Liver (tissue), 8 donors: ENCODE measurements at regions not wholly inside any gene's neighbourhood (a gene's known extent, or its start where the extent isn't known, plus 50 kb on each side); places are given as distances from the start of the nearest gene placed in this dataset.
"Not testable (repeated sequence)": the region's sequence is repeated elsewhere in the genome, so short reads cannot be mapped to it uniquely, and the experiment has no call there.

Source experiments
- DNase-seq: peaks from one replicate; pipeline ENCODE4 v3.0.0-alpha.2; 2017; ENCODE audit warnings: low spot score
- H3K27ac ChIP-seq, 2 donors: one replicate each; pipeline ENCODE4 v1.7.0; 2013; ENCODE audit warnings: inconsistent platforms in 2 of 2, low read length in 2 of 2, control low read depth in 1 of 2, low read depth in 1 of 2, mild to moderate bottlenecking in 1 of 2
- H3K27me3 ChIP-seq, 4 donors: one replicate each; pipeline versions ENCODE4 v1.6.1 to v1.7.0; 2013; ENCODE audit warnings: low read length in 3 of 4, inconsistent platforms in 1 of 4, mild to moderate bottlenecking in 1 of 4, moderate library complexity in 1 of 4; ENCODE audit not compliant: control insufficient read depth in 4 of 4, insufficient read depth in 4 of 4
- H3K36me3 ChIP-seq, 4 donors: one replicate each; pipeline versions ENCODE4 v1.6.1 to v1.7.0; 2013; ENCODE audit warnings: low read length in 3 of 4, mild to moderate bottlenecking in 3 of 4, low read depth in 1 of 4, moderate library complexity in 1 of 4; ENCODE audit not compliant: control insufficient read depth in 4 of 4, insufficient read depth in 3 of 4
- H3K4me1 ChIP-seq, 4 donors: one replicate each; pipeline versions ENCODE4 v1.6.1 to v1.7.0; 2013; ENCODE audit warnings: low read length in 3 of 4, mild to moderate bottlenecking in 3 of 4, moderate library complexity in 1 of 4; ENCODE audit not compliant: control insufficient read depth in 4 of 4, insufficient read depth in 4 of 4
- H3K4me3 ChIP-seq, 3 donors: one replicate each; pipeline versions ENCODE4 v1.6.1 to v1.7.0; 2013; ENCODE audit warnings: low read length in 3 of 3, control low read depth in 1 of 3, low read depth in 1 of 3, mild to moderate bottlenecking in 1 of 3
- H3K9ac ChIP-seq, 2 donors: one replicate each; pipeline ENCODE4 v1.7.0; 2013; ENCODE audit warnings: low read length in 2 of 2, mild to moderate bottlenecking in 2 of 2, moderate library complexity in 2 of 2, control low read depth in 1 of 2, low read depth in 1 of 2
- H3K9me3 ChIP-seq, 4 donors: one replicate each; pipeline versions ENCODE4 v1.6.1 to v1.7.0; 2013; ENCODE audit warnings: low read length in 3 of 4; ENCODE audit not compliant: control insufficient read depth in 4 of 4
- EGR1 ChIP-seq, 2 donors: IDR thresholded peaks; 2 replicates each; pipeline ENCODE4 v1.6.1; 2016 to 2018; ENCODE audit warnings: antibody characterized with exemption in 2 of 2, low read depth in 2 of 2
- FOXA1 ChIP-seq: IDR thresholded peaks from 2 replicates; pipeline ENCODE4 v1.6.1; 2016; ENCODE audit warnings: antibody characterized with exemption
- FOXA2 ChIP-seq: IDR thresholded peaks from 2 replicates; pipeline ENCODE4 v1.6.1; 2016; ENCODE audit warnings: antibody characterized with exemption
- GABPA ChIP-seq, 2 donors: IDR thresholded peaks in 1 of 2; conservative IDR thresholded peaks in 1 of 2; 2 replicates each; pipeline ENCODE4 v1.6.1; 2016; ENCODE audit warnings: antibody characterized with exemption in 2 of 2, mild to moderate bottlenecking in 1 of 2, moderate library complexity in 1 of 2
- HNF4G ChIP-seq: IDR thresholded peaks from 2 replicates; pipeline ENCODE4 v1.6.1; 2016; ENCODE audit warnings: antibody characterized with exemption
- NR2F2 ChIP-seq: IDR thresholded peaks from 2 replicates; pipeline ENCODE4 v1.6.1; 2016; ENCODE audit warnings: antibody characterized with exemption
- SP1 ChIP-seq: IDR thresholded peaks from 2 replicates; pipeline ENCODE4 v1.6.1; 2018; ENCODE audit warnings: antibody characterized with exemption, mild to moderate bottlenecking
- TAF1 ChIP-seq: conservative IDR thresholded peaks from 2 replicates; pipeline ENCODE4 v1.6.1; 2016; ENCODE audit warnings: antibody characterized with exemption, mild to moderate bottlenecking
- WGBS: extraction: QIAGEN DNeasy Blood & Tissue Kit; methylation state at CpG from one replicate; pipeline ENCODE4 v1.1.7; 2013; 5-methylcytosine and 5-hydroxymethylcytosine counted together
- TF ChIP-seq, protein P1 (sequence below): IDR thresholded peaks from 2 replicates; pipeline ENCODE4 v1.6.1; 2016; ENCODE audit warnings: antibody characterized with exemption, mild to moderate bottlenecking
- TF ChIP-seq, protein P2 (sequence below): IDR thresholded peaks from 2 replicates; pipeline ENCODE4 v1.6.1; 2016; ENCODE audit warnings: antibody characterized with exemption
- TF ChIP-seq, protein P3 (sequence below): fragments of 150-350 bp; IDR thresholded peaks from 2 replicates; pipeline ENCODE4 v1.5.1; 2017; ENCODE audit warnings: improper control_type of control experiment, low read depth, low read length; ENCODE audit not compliant: missing input control
- TF ChIP-seq, protein P4 (sequence below): IDR thresholded peaks from 2 replicates; pipeline ENCODE4 v1.6.1; 2016; ENCODE audit warnings: antibody characterized with exemption
- TF ChIP-seq, protein P5 (sequence below): IDR thresholded peaks from 2 replicates; pipeline ENCODE4 v1.6.1; 2016; ENCODE audit warnings: antibody characterized with exemption
- donor health status: healthy.
- donor health status: healthy.
- donor health status: healthy.
- donor health status: healthy.
- donor health status: healthy.

DNA sequence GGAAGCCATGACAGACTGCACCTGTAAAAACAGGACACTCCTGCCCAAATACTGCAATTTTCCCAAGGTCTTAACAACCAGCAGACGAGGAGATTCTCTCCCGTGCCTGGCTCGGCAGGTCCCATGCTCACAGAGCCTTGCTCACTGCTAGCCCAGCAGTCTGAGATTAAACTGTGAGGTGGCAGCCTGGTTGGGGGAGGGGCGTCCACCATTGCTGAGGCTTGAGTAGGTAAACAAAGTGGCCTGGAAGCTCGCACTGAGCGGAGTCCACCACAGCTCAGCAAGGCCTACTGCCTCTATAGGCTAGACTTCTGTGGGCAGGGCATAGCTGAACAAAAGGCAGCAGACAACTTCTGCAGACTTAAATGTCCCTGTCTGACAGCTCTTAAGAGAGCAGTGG, 80.3 kb downstream of the ANXA5 start:
- not testable (repeated sequence) for H3K4me3 ChIP-seq, DNase-seq, H3K27me3 ChIP-seq, H3K9ac ChIP-seq, H3K9me3 ChIP-seq, H3K4me1 ChIP-seq, H3K27ac ChIP-seq, H3K36me3 ChIP-seq
- WGBS: 50% methylated on average over 6 of the region's 6 CpGs

DNA sequence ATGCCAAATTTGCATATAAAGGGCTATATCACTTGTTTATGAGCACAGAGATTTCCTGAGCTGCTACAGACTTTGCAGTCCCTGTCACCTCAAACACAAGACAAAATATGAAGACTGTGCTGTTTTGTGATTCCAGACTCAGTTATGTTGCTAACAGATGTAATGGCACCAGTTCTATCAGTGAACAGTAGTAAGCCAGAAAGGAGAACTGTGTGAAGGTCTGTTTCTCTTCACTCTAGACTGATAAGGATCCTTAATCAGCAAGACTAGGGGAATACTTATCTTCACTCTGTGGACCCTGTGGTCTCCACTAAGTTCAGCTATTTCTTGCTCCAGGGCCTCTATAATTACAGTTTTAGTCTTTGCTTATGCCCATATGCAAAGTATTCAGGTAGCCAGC, 82.7 kb downstream of the ANXA5 start:
- Histone ChIP-seq H3K4me1 (no peaks in the 10 kb centered on the region), H3K9ac (no peak overlapping the region), H3K9me3 (no peaks in the 10 kb centered on the region), H3K27me3 (peaks cover 0 to 3% (median 0%) of the 10 kb centered on the region in 4 donors), H3K27ac (no peak overlapping the region), H3K36me3 (no peaks in the 10 kb centered on the region), H3K4me3 (no peak overlapping the region)
- no peak for DNase-seq
- TF ChIP-seq FOXA1: no peak
- TF ChIP-seq, protein P1, sequence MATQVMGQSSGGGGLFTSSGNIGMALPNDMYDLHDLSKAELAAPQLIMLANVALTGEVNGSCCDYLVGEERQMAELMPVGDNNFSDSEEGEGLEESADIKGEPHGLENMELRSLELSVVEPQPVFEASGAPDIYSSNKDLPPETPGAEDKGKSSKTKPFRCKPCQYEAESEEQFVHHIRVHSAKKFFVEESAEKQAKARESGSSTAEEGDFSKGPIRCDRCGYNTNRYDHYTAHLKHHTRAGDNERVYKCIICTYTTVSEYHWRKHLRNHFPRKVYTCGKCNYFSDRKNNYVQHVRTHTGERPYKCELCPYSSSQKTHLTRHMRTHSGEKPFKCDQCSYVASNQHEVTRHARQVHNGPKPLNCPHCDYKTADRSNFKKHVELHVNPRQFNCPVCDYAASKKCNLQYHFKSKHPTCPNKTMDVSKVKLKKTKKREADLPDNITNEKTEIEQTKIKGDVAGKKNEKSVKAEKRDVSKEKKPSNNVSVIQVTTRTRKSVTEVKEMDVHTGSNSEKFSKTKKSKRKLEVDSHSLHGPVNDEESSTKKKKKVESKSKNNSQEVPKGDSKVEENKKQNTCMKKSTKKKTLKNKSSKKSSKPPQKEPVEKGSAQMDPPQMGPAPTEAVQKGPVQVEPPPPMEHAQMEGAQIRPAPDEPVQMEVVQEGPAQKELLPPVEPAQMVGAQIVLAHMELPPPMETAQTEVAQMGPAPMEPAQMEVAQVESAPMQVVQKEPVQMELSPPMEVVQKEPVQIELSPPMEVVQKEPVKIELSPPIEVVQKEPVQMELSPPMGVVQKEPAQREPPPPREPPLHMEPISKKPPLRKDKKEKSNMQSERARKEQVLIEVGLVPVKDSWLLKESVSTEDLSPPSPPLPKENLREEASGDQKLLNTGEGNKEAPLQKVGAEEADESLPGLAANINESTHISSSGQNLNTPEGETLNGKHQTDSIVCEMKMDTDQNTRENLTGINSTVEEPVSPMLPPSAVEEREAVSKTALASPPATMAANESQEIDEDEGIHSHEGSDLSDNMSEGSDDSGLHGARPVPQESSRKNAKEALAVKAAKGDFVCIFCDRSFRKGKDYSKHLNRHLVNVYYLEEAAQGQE: no peak
- TF ChIP-seq NR2F2: no peak
- no peak for TF ChIP-seq EGR1 (IDR thresholded peaks at IDR 0.05; ENCODE audit: low read depth in 2 of 2)
- no peak for TF ChIP-seq TAF1
- TF ChIP-seq, protein P2, sequence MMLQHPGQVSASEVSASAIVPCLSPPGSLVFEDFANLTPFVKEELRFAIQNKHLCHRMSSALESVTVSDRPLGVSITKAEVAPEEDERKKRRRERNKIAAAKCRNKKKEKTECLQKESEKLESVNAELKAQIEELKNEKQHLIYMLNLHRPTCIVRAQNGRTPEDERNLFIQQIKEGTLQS: no peak
- TF ChIP-seq, protein P3, sequence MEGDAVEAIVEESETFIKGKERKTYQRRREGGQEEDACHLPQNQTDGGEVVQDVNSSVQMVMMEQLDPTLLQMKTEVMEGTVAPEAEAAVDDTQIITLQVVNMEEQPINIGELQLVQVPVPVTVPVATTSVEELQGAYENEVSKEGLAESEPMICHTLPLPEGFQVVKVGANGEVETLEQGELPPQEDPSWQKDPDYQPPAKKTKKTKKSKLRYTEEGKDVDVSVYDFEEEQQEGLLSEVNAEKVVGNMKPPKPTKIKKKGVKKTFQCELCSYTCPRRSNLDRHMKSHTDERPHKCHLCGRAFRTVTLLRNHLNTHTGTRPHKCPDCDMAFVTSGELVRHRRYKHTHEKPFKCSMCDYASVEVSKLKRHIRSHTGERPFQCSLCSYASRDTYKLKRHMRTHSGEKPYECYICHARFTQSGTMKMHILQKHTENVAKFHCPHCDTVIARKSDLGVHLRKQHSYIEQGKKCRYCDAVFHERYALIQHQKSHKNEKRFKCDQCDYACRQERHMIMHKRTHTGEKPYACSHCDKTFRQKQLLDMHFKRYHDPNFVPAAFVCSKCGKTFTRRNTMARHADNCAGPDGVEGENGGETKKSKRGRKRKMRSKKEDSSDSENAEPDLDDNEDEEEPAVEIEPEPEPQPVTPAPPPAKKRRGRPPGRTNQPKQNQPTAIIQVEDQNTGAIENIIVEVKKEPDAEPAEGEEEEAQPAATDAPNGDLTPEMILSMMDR: no peak

DNA sequence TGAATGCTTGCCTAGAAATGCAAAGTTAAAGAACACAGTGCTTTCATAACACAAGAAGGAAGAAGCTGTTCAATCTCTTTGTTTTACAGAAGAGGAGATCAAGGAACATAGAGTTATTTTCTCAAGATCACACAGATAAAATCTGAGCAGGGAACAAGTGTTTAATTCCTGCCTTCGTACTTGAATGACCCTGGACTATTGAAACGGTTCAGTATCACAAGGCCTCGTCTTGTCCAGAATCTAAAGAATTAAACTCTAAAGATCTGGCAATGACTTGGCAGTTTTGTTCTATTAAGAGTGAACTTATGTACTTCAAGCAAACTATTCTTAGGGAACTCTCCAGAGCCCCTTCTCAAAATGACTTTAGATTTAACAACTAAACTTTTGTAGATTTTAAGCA, 97.7 kb downstream of the ANXA5 start:
- no peaks in the 10 kb centered on the region for H3K36me3 ChIP-seq
- H3K27ac ChIP-seq: no peak overlapping the region
- no peaks in the 10 kb centered on the region for H3K27me3 ChIP-seq
- H3K9ac ChIP-seq: no peak overlapping the region
- H3K9me3 ChIP-seq: no peaks in the 10 kb centered on the region
- no peak overlapping the region for H3K4me3 ChIP-seq
- H3K4me1 ChIP-seq: no peaks in the 10 kb centered on the region
- DNase-seq: no peak
- WGBS: 25% methylated on average over 3 of the region's 3 CpGs
- TF ChIP-seq, protein P4, sequence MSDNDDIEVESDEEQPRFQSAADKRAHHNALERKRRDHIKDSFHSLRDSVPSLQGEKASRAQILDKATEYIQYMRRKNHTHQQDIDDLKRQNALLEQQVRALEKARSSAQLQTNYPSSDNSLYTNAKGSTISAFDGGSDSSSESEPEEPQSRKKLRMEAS: no peak
- TF ChIP-seq FOXA1: no peak
- TF ChIP-seq GABPA (IDR thresholded peaks at IDR 0.05 in 1 of 2, conservative IDR thresholded peaks at IDR 0.05 in 1 of 2): no peak
- TF ChIP-seq TAF1: no peak
- no peak for TF ChIP-seq HNF4G
- TF ChIP-seq EGR1 (IDR thresholded peaks at IDR 0.05; ENCODE audit: low read depth in 2 of 2): no peak
- no peak for TF ChIP-seq SP1
- no peak for TF ChIP-seq FOXA2
- TF ChIP-seq, protein P1: no peak
- TF ChIP-seq, protein P5, sequence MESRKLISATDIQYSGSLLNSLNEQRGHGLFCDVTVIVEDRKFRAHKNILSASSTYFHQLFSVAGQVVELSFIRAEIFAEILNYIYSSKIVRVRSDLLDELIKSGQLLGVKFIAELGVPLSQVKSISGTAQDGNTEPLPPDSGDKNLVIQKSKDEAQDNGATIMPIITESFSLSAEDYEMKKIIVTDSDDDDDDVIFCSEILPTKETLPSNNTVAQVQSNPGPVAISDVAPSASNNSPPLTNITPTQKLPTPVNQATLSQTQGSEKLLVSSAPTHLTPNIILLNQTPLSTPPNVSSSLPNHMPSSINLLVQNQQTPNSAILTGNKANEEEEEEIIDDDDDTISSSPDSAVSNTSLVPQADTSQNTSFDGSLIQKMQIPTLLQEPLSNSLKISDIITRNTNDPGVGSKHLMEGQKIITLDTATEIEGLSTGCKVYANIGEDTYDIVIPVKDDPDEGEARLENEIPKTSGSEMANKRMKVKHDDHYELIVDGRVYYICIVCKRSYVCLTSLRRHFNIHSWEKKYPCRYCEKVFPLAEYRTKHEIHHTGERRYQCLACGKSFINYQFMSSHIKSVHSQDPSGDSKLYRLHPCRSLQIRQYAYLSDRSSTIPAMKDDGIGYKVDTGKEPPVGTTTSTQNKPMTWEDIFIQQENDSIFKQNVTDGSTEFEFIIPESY: no peak
- TF ChIP-seq, protein P3: no peak
